ENCODE measurements at regions not wholly inside any gene's neighbourhood (a gene's known extent, or its start where the extent isn't known, plus 50 kb on each side); places are given as distances from the start of the nearest gene placed in this dataset.

DNA sequence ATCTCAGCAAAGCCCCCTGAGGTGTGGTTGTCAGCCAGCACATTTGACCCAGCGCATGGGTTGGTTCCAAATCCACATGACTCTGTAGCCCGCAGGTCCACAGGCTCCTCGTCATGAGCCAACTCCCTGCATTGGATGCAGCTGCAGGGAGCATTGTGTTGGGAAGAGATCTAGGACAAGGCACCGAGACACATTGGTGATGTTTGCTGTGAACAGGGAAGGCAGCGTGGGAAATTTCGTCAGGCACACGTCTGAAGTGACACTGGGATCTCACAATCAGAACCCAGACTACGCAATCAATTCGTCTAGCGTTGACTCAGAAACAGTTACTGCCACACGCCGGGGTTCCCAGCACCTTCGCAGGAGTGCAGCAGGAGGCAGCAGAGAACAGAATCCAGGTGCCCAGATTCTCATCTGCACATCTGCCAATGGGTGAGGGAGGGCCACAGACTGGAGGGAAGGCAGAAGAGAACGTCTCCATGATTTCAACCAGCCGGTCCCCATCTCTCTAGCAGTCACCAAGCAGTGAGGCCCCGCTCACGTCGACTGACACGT, 177.0 kb downstream of the TTLL2 start:
- in situ Hi-C loops (cut with HindIII; ENCODE audit: low pct_ligation_motif_present, low pct_unique_long_range_greater_than_20kb, low sequenced_read_pairs), result no loop called here

DNA sequence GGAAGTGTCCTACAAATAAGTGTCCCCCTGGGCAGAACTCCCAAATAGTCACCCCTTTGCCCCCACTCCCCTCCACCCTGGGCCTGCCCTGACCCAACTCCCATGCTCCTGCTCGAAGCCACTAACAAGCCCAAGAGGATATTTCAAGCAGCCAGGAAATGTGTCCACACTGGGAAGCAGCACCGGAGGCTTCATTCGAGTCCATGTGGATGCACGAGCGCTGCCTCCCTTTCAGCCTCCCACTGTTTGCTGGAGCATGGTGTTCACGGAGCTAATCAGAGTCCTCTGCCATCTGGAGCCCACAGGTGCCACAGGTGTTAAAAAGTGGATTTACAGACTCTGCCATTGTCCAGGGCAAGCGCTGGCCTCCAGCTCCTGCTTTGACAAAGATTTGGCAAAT, 177.6 kb downstream of the TTLL2 start:
- in situ Hi-C loops (cut with HindIII; ENCODE audit: low pct_ligation_motif_present, low pct_unique_long_range_greater_than_20kb, low sequenced_read_pairs), result no loop called here
- DNase-seq, result no peak

More for the DNA sequence above, 177.0 kb downstream of the TTLL2 start:
- peak; percentile 7 for DNase-seq

- in situ Hi-C loops (cut with HindIII; ENCODE audit: low pct_ligation_motif_present, low pct_unique_long_range_greater_than_20kb, low sequenced_read_pairs), result no loop called here
- no peak for DNase-seq
These were observed 179.6 kb downstream of the TTLL2 start for GRCh38 chr6:167504385-167504961.

DNA sequence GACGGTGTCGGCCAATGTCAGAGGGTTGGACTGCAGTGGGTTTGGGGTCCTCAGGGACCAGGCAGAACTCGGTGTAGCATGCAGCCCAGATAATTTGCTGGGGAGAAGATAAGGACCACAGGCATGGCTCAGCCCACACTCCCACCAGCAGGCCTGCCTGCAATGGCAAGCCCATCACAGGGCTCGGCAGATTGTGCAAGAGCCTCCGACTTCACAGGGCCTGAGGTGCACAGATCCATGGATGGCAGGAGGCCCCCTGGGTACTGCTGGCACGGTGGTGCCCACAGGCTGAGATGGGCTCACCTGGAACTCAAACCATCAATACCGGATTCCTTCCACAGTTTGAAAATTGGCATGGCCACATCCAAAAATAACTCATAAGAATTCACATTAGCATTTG, 180.3 kb downstream of the TTLL2 start:
- in situ Hi-C loops (cut with HindIII; ENCODE audit: low pct_ligation_motif_present, low pct_unique_long_range_greater_than_20kb, low sequenced_read_pairs), result no loop called here
- no peak for DNase-seq

- in situ Hi-C loops (cut with HindIII; ENCODE audit: low pct_ligation_motif_present, low pct_unique_long_range_greater_than_20kb, low sequenced_read_pairs), result no loop called here
These were observed 180.9 kb downstream of the TTLL2 start for GRCh38 chr6:167505782-167506181.

GRCh38 chr6:167506443-167507301, 181.8 kb downstream of the TTLL2 start:
- in situ Hi-C loops (cut with HindIII; ENCODE audit: low pct_ligation_motif_present, low pct_unique_long_range_greater_than_20kb, low sequenced_read_pairs), result no loop called here
- no peak for DNase-seq

More at GRCh38 chr6:167505782-167506181, 180.9 kb downstream of the TTLL2 start:
- DNase-seq, result no peak

DNA sequence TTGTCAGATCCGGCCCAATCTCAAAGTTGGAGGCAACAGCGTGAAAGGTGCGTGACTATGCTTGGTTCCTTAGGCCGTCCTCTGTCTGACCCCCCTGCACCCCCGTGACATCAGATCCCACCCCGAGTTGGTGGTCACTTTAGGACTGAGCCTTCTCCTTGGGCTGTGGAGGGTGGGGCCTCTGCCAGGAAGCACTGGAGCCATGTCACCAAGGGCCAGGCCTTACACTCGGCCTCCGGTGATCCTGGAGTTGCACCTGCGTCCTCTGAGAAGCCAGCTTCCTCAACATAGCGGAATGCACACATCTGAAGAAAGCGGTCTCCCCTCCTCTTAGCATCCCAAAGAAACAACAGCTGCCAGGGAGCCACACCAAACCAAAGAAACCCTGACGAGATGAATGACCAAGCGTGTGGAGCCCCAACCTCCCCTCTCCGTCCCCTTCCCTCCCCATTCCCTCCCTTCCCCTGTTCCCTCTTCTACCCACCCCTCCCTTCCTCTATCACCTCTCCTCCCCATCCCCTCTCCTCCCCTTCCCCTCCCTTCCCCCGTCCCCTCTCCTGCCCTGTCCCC, 182.6 kb downstream of the TTLL2 start:
- in situ Hi-C loops (cut with HindIII; ENCODE audit: low pct_ligation_motif_present, low pct_unique_long_range_greater_than_20kb, low sequenced_read_pairs), result no loop called here
- no peak for DNase-seq

GRCh38 chr6:167508919-167509852, 184.3 kb downstream of the TTLL2 start:
- DNase-seq, result no peak
- in situ Hi-C loops (cut with HindIII; ENCODE audit: low pct_ligation_motif_present, low pct_unique_long_range_greater_than_20kb, low sequenced_read_pairs), result no loop called here

GRCh38 chr6:167509853-167510220, 185.0 kb downstream of the TTLL2 start:
- no peak for DNase-seq
- in situ Hi-C loops (cut with HindIII; ENCODE audit: low pct_ligation_motif_present, low pct_unique_long_range_greater_than_20kb, low sequenced_read_pairs), result no loop called here

- no peak for DNase-seq
- in situ Hi-C loops (cut with HindIII; ENCODE audit: low pct_ligation_motif_present, low pct_unique_long_range_greater_than_20kb, low sequenced_read_pairs), result no loop called here
These were observed 185.8 kb downstream of the TTLL2 start for GRCh38 chr6:167510648-167511047.

DNA sequence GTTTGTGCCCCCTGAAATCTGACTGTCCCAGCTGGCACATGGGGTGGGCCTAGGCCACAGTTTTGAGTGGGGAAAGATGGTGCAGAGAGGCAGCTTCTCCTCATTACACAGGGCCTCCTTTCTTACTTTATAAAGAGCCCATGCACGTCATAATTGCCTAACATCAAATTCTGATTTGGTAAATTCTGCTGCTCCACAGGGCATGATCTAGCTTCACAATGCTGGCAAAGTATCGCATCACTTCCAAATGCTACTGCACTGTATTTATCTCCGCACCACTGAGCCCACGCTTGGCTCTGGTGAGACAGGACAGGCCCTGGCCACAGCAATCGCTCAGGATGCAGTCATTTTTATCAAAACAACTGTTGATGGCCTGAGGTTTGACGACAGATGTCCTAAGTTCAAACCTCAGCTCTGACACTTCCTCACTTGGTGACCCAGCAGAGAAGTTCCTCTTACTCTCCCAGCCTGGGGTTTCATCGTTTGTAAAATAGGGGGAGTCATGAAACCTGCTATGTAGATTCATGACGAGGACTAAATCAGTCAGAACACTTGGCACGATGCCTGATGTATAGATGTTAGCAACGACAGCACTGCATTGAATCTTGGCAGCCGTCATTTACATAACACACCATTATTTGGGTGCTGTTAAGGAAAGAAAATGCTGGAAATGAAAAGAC, 187.9 kb downstream of the TTLL2 start:
- DNase-seq, result no peak
- in situ Hi-C loops (cut with HindIII; ENCODE audit: low pct_ligation_motif_present, low pct_unique_long_range_greater_than_20kb, low sequenced_read_pairs), result no loop called here

DNA sequence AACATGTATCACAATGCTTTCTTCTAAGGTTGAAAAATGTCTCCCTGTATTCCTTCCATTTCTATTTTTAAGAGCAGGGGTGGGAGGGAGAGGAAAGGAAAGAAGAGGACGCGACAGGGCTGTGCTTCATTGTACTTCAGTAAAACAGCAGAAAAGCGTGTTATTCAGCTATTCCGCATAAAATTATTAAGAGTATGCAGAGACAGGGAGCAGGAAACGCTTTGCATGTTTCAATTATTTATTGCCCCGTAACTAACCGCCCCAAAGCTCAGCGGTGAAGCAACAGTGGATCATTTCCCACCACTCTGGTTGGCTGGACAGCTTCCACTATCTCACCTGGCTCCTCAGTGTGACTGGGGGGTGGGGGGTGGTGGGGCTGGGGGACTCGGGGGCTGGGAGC, 188.9 kb downstream of the TTLL2 start:
- no peak for DNase-seq
- in situ Hi-C loops (cut with HindIII; ENCODE audit: low pct_ligation_motif_present, low pct_unique_long_range_greater_than_20kb, low sequenced_read_pairs), result no loop called here

GRCh38 chr6:167514524-167514923, 189.6 kb downstream of the TTLL2 start:
- no peak for DNase-seq
- in situ Hi-C loops (cut with HindIII; ENCODE audit: low pct_ligation_motif_present, low pct_unique_long_range_greater_than_20kb, low sequenced_read_pairs), result no loop called here

DNA sequence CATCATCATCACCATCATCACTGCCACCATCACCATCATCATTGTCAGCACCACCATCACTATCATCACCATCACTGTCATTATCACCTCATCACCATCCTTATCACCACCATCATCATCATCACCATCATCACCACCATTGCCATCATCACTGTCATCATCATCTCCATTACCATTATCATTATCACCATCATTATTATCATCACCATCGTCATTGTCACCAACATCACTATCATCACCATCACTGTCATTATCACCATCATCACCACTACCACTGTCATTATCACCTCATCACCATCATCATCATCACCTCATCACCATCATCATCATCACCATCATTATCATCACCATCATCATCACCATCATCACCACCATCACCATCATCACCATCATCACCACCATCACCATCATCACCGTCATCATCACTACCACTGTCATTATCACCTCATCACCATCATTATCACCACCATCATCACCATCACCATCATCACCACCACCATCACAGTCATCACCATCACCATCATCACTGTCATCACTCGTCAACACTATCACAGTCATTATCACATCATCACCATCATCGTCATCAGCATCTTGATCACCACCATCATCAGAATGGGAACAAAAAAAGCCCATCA, 191.1 kb downstream of the TTLL2 start:
- no peak for DNase-seq
- in situ Hi-C loops (cut with HindIII; ENCODE audit: low pct_ligation_motif_present, low pct_unique_long_range_greater_than_20kb, low sequenced_read_pairs), result no loop called here

- in situ Hi-C loops (cut with HindIII; ENCODE audit: low pct_ligation_motif_present, low pct_unique_long_range_greater_than_20kb, low sequenced_read_pairs), result no loop called here
- DNase-seq, result no peak
These were observed 192.5 kb downstream of the TTLL2 start for GRCh38 chr6:167517254-167517916.

DNA sequence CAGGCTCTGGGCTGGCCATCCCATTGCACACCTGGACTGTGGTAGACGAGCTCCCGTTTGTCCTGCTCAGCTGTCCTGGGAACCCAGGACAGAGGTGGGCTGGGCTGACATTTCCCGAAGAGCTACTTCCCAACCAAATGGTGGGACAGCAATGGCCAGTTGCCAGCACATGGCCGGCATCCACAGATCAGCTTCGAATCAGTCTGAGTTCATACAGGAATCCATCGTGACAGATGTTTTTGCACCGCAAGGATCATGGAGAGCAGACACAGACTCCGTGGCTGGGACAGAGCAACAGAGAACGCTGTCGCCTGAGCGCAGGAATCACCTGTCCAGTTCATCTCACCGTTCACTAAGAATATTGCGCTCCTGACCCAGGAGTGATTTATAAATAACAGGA, 198.5 kb downstream of the TTLL2 start:
- in situ Hi-C loops (cut with HindIII; ENCODE audit: low pct_ligation_motif_present, low pct_unique_long_range_greater_than_20kb, low sequenced_read_pairs), result no loop called here
- DNase-seq, result no peak
